ENCODE measurements at regions not wholly inside any gene's neighbourhood (a gene's known extent, or its start where the extent isn't known, plus 50 kb on each side); places are given as distances from the start of the nearest gene placed in this dataset.

GRCh38 chrX:146224442-146224841 is 406.8 kb downstream of the SLITRK2 start:
- TF ChIP-seq FOXK1 (CRISPR knock-in tag; IDR thresholded peaks at IDR 0.05; ENCODE audit: borderline replicate concordance, low read depth) (no peak), TAF1 (CRISPR knock-in tag; IDR thresholded peaks at IDR 0.05) (no peak), SIN3A (IDR thresholded peaks at IDR 0.05; ENCODE audit: borderline replicate concordance, low read depth, low read length) (no peak), POLR2A (IDR thresholded peaks at IDR 0.05; ENCODE audit: insufficient read depth in 1 of 2, low read depth in 2 of 2, low read length in 2 of 2) (no peak)
